ENCODE measurements at regions not wholly inside any gene's neighbourhood (a gene's known extent, or its start where the extent isn't known, plus 50 kb on each side); places are given as distances from the start of the nearest gene placed in this dataset.
A peak's percentile ranks its signal among the peaks of the same experiment; 100 is the strongest.

- H3K36me3 ChIP-seq = no peaks in the 10 kb centered on the region
- H3K27me3 ChIP-seq = no peaks in the 10 kb centered on the region
- intact Hi-C loops (cut with DNase I) = no loop called here
- 88 to 94% methylated on average over 5 of the region's 5 CpGs for WGBS, 2 donors
- no peak overlapping the region for H3K27ac ChIP-seq
- DNase-seq = no peak
- H3K4me1 ChIP-seq = peaks cover 7 to 21% of the 10 kb centered on the region in 2 donors
- H3K9me3 ChIP-seq = no peaks in the 10 kb centered on the region
- no peak overlapping the region for H3K4me3 ChIP-seq (replicated peaks in 1 of 3)
- no peak for TF ChIP-seq POLR2A (IDR thresholded peaks at IDR 0.05)
- TF ChIP-seq, protein P1, sequence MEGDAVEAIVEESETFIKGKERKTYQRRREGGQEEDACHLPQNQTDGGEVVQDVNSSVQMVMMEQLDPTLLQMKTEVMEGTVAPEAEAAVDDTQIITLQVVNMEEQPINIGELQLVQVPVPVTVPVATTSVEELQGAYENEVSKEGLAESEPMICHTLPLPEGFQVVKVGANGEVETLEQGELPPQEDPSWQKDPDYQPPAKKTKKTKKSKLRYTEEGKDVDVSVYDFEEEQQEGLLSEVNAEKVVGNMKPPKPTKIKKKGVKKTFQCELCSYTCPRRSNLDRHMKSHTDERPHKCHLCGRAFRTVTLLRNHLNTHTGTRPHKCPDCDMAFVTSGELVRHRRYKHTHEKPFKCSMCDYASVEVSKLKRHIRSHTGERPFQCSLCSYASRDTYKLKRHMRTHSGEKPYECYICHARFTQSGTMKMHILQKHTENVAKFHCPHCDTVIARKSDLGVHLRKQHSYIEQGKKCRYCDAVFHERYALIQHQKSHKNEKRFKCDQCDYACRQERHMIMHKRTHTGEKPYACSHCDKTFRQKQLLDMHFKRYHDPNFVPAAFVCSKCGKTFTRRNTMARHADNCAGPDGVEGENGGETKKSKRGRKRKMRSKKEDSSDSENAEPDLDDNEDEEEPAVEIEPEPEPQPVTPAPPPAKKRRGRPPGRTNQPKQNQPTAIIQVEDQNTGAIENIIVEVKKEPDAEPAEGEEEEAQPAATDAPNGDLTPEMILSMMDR (IDR thresholded peaks at IDR 0.05) = no peak
Observed at GRCh38 chr3:14299767-14300166, 102.6 kb upstream of the SLC6A6 start.

DNA sequence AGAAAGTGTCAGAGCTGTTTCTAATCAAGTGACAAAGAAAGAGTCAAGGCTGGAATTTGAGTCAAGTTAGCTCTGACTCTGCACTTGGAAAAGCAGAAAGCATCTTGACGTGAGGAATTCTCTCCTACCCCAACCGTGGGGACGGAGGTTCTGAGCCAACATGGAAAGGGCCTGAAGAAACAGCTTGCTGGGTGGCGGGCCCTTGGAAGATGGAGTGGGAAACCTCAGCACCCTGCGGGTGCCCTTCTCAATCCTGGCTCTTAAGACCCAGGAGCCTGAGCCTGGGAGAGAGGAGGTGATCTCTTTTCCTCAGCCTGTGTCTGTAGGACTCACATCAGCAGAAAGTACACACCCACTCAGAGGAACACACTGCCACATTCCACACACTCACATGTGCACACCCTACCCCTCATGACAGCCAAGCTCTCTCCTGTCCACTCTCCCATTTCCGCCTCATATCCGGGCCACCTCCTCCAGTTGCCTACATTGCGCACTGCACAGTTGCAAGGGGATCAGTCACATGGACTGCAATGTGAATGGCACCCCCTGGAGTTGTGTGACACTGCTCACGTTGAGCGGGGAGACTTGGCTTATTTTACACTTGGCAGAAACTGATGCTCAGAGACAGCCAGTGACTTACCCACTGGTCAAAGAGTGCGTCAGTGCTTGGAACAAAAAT, 101.5 kb upstream of the SLC6A6 start:
- Histone ChIP-seq H3K4me1 (peaks cover 7 to 23% of the 10 kb centered on the region in 2 donors), H3K27me3 (no peaks in the 10 kb centered on the region), H3K9me3 (no peaks in the 10 kb centered on the region), H3K27ac (no peak overlapping the region), H3K36me3 (no peaks in the 10 kb centered on the region), H3K4me3 (replicated peaks in 1 of 3) (no peak overlapping the region)
- WGBS, 2 donors = 71 to 76% methylated on average over 11 of the region's 11 CpGs
- TF ChIP-seq POLR2A (IDR thresholded peaks at IDR 0.05) = no peak
- TF ChIP-seq, protein P1 (IDR thresholded peaks at IDR 0.05) = no peak
- DNase-seq = peak; percentile 18 to 22
- intact Hi-C loops (cut with DNase I) = no loop called here

GRCh38 chr3:14301558-14301957, 100.8 kb upstream of the SLC6A6 start:
- no peaks in the 10 kb centered on the region for H3K36me3 ChIP-seq
- no peaks in the 10 kb centered on the region for H3K9me3 ChIP-seq
- no peak overlapping the region for H3K27ac ChIP-seq
- 84 to 89% methylated on average over 13 to 15 of the region's 15 CpGs for WGBS, 2 donors
- H3K4me1 ChIP-seq = peaks cover 7 to 23% of the 10 kb centered on the region in 2 donors
- intact Hi-C loops (cut with DNase I) = no loop called here
- DNase-seq = no peak
- TF ChIP-seq, protein P1 (IDR thresholded peaks at IDR 0.05) = no peak
- H3K4me3 ChIP-seq (replicated peaks in 1 of 3) = no peak overlapping the region
- H3K27me3 ChIP-seq = no peaks in the 10 kb centered on the region

- 90 to 92% methylated on average over 7 of the region's 7 CpGs for WGBS, 2 donors
- Histone ChIP-seq H3K4me1 (peaks cover 0 to 8% of the 10 kb centered on the region in 2 donors), H3K4me3 (replicated peaks in 1 of 3) (no peak overlapping the region), H3K27me3 (no peaks in the 10 kb centered on the region), H3K27ac (no peak overlapping the region), H3K9me3 (no peaks in the 10 kb centered on the region), H3K36me3 (no peaks in the 10 kb centered on the region)
- intact Hi-C loops (cut with DNase I) = no loop called here
- TF ChIP-seq, protein P1 (IDR thresholded peaks at IDR 0.05) = no peak
- no peak for TF ChIP-seq POLR2A (IDR thresholded peaks at IDR 0.05)
- no peak for DNase-seq
Observed at GRCh38 chr3:14303336-14304100, 98.9 kb upstream of the SLC6A6 start.

Measured in thyroid gland (tissue), 4 donors.